ENCODE measurements at regions not wholly inside any gene's neighbourhood (a gene's known extent, or its start where the extent isn't known, plus 50 kb on each side); places are given as distances from the start of the nearest gene placed in this dataset.

- DNase-seq (ENCODE audit: extremely low read depth in 1 of 4, low spot score in 3 of 4) (no peak), FAIRE-seq (no peak), ATAC-seq (no peak)
- no peak overlapping the region for H3K4me3 ChIP-seq
- no peaks in the 10 kb centered on the region for H4K20me1 ChIP-seq (replicated peaks; ENCODE audit: control insufficient read depth, insufficient read depth, low read length)
- ChIA-PET CTCF (ENCODE audit: low intra/inter-chr PET ratio) (interaction anchor here (1.3 kb wide), 1 partner anchor 1150 kb away, joined by 3 read pairs; no protein-coding TSS in a partner anchor), POLR2A (interaction anchor here (0.5 kb wide), 1 partner anchor 1091 kb away, joined by 4 read pairs; no protein-coding TSS in a partner anchor)
- no peaks in the 10 kb centered on the region for H3K9me1 ChIP-seq (ENCODE audit: control insufficient read depth, insufficient read depth, low read length)
- H2AFZ ChIP-seq (ENCODE audit: low read depth, low read length), result no peak overlapping the region
- no peaks in the 10 kb centered on the region for H3K4me1 ChIP-seq (replicated peaks in 1 of 2; ENCODE audit: control insufficient read depth in 2 of 2, insufficient read depth in 2 of 2, low read length in 2 of 2)
- no peaks in the 10 kb centered on the region for H3K9me3 ChIP-seq (replicated peaks; ENCODE audit: control insufficient read depth, insufficient read depth, low read depth, low read length)
- BruUV-seq (replicated peaks), result no TSS peak
- WGBS (ENCODE audit: insufficient coverage, low coverage, missing lambda C conversion rate), result 2% methylated on average over 10 of the region's 10 CpGs
- in situ Hi-C loops (cut with MboI) (no loop called here), intact Hi-C loops (cut with micrococcal nuclease) (loop anchor here (5.0 kb wide), 1 partner anchor 1120 kb away; no protein-coding TSS in a partner anchor)
- H3K36me3 ChIP-seq (ENCODE audit: control insufficient read depth, insufficient read depth, low read length), result no peaks in the 10 kb centered on the region
- H3K9ac ChIP-seq (ENCODE audit: insufficient read depth in 1 of 2, low read depth in 2 of 2, low read length in 2 of 2), result no peak overlapping the region
- H3K4me2 ChIP-seq (ENCODE audit: insufficient read depth, low read length), result no peak overlapping the region
- H3K27me3 ChIP-seq (ENCODE audit: control insufficient read depth in 2 of 2, insufficient read depth in 2 of 2, low read length in 2 of 2), result peaks cover 0 to 5% of the 10 kb centered on the region in 2 experiments; a peak in 1 of 5 replicates
- no peaks in the 10 kb centered on the region for H3K79me2 ChIP-seq (ENCODE audit: control insufficient read depth, insufficient read depth, low read length)
- no peak overlapping the region for H3K27ac ChIP-seq (ENCODE audit: extremely low read depth, low read depth, low read length)
- TF ChIP-seq XRCC5 (IDR thresholded peaks at IDR 0.05; ENCODE audit: low read depth, low read length) (no peak), GABPB2 (CRISPR knock-in tag; conservative IDR thresholded peaks at IDR 0.05) (no peak), TEAD2 (tag; IDR thresholded peaks at IDR 0.05) (no peak), COPS2 (conservative IDR thresholded peaks at IDR 0.05) (no peak), KLF16 (IDR thresholded peaks at IDR 0.05) (no peak), BRF1 (IDR thresholded peaks at IDR 0.05; ENCODE audit: borderline replicate concordance, extremely low read depth, insufficient read length) (no peak)
- TF ChIP-seq, protein P1, sequence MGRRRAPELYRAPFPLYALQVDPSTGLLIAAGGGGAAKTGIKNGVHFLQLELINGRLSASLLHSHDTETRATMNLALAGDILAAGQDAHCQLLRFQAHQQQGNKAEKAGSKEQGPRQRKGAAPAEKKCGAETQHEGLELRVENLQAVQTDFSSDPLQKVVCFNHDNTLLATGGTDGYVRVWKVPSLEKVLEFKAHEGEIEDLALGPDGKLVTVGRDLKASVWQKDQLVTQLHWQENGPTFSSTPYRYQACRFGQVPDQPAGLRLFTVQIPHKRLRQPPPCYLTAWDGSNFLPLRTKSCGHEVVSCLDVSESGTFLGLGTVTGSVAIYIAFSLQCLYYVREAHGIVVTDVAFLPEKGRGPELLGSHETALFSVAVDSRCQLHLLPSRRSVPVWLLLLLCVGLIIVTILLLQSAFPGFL (CRISPR knock-in tag; IDR thresholded peaks at IDR 0.05), result no peak
- TF ChIP-seq, protein P2, sequence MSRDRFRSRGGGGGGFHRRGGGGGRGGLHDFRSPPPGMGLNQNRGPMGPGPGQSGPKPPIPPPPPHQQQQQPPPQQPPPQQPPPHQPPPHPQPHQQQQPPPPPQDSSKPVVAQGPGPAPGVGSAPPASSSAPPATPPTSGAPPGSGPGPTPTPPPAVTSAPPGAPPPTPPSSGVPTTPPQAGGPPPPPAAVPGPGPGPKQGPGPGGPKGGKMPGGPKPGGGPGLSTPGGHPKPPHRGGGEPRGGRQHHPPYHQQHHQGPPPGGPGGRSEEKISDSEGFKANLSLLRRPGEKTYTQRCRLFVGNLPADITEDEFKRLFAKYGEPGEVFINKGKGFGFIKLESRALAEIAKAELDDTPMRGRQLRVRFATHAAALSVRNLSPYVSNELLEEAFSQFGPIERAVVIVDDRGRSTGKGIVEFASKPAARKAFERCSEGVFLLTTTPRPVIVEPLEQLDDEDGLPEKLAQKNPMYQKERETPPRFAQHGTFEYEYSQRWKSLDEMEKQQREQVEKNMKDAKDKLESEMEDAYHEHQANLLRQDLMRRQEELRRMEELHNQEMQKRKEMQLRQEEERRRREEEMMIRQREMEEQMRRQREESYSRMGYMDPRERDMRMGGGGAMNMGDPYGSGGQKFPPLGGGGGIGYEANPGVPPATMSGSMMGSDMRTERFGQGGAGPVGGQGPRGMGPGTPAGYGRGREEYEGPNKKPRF (IDR thresholded peaks at IDR 0.05; ENCODE audit: low read depth, low read length), result no peak
Observed at GRCh38 chr3:70531838-70532489, 219.5 kb upstream of the MDFIC2 start.
